Small intestine (tissue), 7 donors: ENCODE measurements at regions not wholly inside any gene's neighbourhood (a gene's known extent, or its start where the extent isn't known, plus 50 kb on each side); places are given as distances from the start of the nearest gene placed in this dataset.
A peak's percentile ranks its signal among the peaks of the same experiment; 100 is the strongest.

ENCODE experiments used
- DNase-seq, 2 donors: peaks; one replicate each; pipeline versions ENCODE4 v3.0.0 to v3.0.0-alpha.2; 2013
- FAIRE-seq: peaks from 2 replicates; lab custom pipeline; 2012; peaks lifted over from hg19 to GRCh38; lab: Jason Lieb, UNC
- H3K27ac ChIP-seq, 3 donors: one replicate each; pipeline ENCODE4 v1.5.1; 2013; ENCODE audit warnings: low read length in 2 of 3, mild to moderate bottlenecking in 2 of 3, control low read depth in 1 of 3, inconsistent platforms in 1 of 3, low read depth in 1 of 3, moderate library complexity in 1 of 3
- H3K27me3 ChIP-seq, 3 donors: one replicate each; pipeline ENCODE4 v1.6.1; 2013; ENCODE audit warnings: low read length in 3 of 3, inconsistent platforms in 1 of 3; ENCODE audit not compliant: control insufficient read depth in 3 of 3, insufficient read depth in 3 of 3
- H3K36me3 ChIP-seq, 3 donors: one replicate each; pipeline ENCODE4 v1.6.1; 2013; ENCODE audit warnings: low read length in 3 of 3, inconsistent platforms in 1 of 3, low read depth in 1 of 3, mild to moderate bottlenecking in 1 of 3, moderate library complexity in 1 of 3; ENCODE audit not compliant: control insufficient read depth in 3 of 3, insufficient read depth in 2 of 3
- H3K4me1 ChIP-seq, 3 donors: one replicate each; pipeline ENCODE4 v1.6.1; 2013; ENCODE audit warnings: low read length in 2 of 3, inconsistent platforms in 1 of 3, low read depth in 1 of 3, mild to moderate bottlenecking in 1 of 3, moderate library complexity in 1 of 3; ENCODE audit not compliant: control insufficient read depth in 3 of 3, insufficient read depth in 2 of 3
- H3K4me3 ChIP-seq, 3 donors: one replicate each; pipeline ENCODE4 v1.5.1; 2013; ENCODE audit warnings: low read length in 3 of 3, control low read depth in 1 of 3, inconsistent platforms in 1 of 3, low read depth in 1 of 3, mild to moderate bottlenecking in 1 of 3, moderate library complexity in 1 of 3
- H3K9me3 ChIP-seq, 2 donors: one replicate each; pipeline ENCODE4 v1.6.1; 2013; ENCODE audit warnings: low read depth in 1 of 2, low read length in 1 of 2; ENCODE audit not compliant: control insufficient read depth in 2 of 2, insufficient read depth in 1 of 2
- WGBS, 3 donors: extraction: QIAGEN DNeasy Blood & Tissue Kit; methylation state at CpG; one replicate each; pipeline ENCODE4 v1.1.7; 2013; 5-methylcytosine and 5-hydroxymethylcytosine counted together
- donor health status: healthy with polysubstance abuse.
- donor health status: control.
- donor health status: control.
- donor health status: Bipolar disorder and iron deficiency.
- donor health status: healthy.

DNA sequence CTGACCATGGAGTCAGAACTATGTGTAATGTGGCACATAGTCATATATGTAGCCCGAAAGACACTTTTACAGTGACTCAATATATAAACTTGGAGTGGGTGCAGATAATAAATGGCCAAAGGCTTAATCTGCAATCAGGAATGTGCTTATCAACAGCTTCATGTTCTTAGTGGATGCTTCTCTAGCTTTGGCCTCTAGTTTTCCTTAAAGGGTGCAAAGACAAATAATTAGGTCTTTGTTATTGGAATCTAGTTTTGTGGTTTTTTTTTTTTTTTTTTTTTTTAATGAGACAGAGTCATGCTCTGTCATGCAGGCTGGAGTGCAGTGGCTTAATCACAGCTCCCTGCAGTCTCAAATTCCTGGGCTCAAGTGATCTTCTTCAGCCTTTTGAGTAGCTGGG lies 625.6 kb downstream of the EPHA4 start:
- FAIRE-seq = no peak
- Histone ChIP-seq H3K36me3 (no peaks in the 10 kb centered on the region), H3K4me1 (no peaks in the 10 kb centered on the region), H3K9me3 (no peaks in the 10 kb centered on the region), H3K27me3 (no peaks in the 10 kb centered on the region), H3K27ac (no peak overlapping the region), H3K4me3 (no peak overlapping the region)
- DNase-seq = no peak
- 77 to 83% (median 81%) methylated on average over 1 of the region's 1 CpG for WGBS, 3 donors

DNA sequence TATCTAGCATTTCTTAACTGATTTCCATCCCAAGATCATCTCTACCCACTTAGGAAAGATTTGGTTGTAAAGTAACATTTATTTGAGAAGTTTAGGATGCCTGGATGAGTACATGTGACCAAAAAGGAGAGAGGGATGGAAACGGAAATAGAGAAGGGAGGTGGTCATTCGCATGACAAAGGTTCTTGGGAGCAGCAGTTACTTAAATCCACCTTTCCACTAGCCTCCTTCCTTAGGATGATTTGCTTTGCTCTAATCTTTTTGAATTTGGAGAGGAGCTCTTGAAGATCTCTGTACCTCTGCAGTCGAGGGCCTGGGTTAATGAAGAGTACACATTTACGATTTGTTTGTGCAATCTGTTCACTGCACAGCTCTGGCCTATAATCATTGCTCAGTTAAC lies 623.5 kb downstream of the EPHA4 start:
- FAIRE-seq = no peak
- H3K4me1 ChIP-seq = no peaks in the 10 kb centered on the region
- H3K27ac ChIP-seq = no peak overlapping the region
- WGBS, 3 donors = 77 to 85% (median 80%) methylated on average over 4 of the region's 4 CpGs
- no peaks in the 10 kb centered on the region for H3K36me3 ChIP-seq
- DNase-seq = no peak
- H3K9me3 ChIP-seq = no peaks in the 10 kb centered on the region
- H3K27me3 ChIP-seq = no peaks in the 10 kb centered on the region
- H3K4me3 ChIP-seq = no peak overlapping the region

DNA sequence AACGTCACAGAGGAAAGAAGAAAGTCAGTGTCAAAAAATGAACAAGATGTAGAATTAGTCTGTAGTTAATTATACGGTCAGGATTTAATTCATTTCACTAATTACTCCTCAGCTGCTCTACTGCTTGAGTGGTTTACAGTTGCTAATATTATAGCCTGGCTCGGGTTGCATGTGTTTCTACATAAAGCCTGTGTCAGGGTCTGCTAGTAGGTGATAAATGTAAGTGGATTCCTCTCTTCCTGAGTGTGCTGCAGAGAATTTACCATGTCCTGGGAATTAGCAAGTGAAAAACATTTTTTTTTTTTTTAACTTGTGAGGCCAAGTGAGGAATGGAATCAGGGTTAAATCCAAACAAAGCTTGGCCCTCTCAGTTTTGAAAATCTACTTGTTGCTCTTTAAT lies 622.6 kb downstream of the EPHA4 start:
- Histone ChIP-seq H3K4me1 (no peaks in the 10 kb centered on the region), H3K4me3 (no peak overlapping the region), H3K9me3 (no peaks in the 10 kb centered on the region), H3K27me3 (no peaks in the 10 kb centered on the region), H3K27ac (no peak overlapping the region), H3K36me3 (no peaks in the 10 kb centered on the region)
- no peak for FAIRE-seq
- no peak for DNase-seq
- WGBS, 3 donors = 67 to 70% (median 68%) methylated on average over 3 of the region's 3 CpGs

GRCh38 chr2:220955776-220956175 lies 616.3 kb downstream of the EPHA4 start:
- DNase-seq (no peak), FAIRE-seq (no peak)
- 36 to 47% (median 41%) methylated on average over 1 of the region's 1 CpG for WGBS, 3 donors
- no peaks in the 10 kb centered on the region for H3K4me1 ChIP-seq
- H3K4me3 ChIP-seq = no peak overlapping the region
- no peak overlapping the region for H3K27ac ChIP-seq
- no peaks in the 10 kb centered on the region for H3K27me3 ChIP-seq
- no peaks in the 10 kb centered on the region for H3K9me3 ChIP-seq
- no peaks in the 10 kb centered on the region for H3K36me3 ChIP-seq

DNA sequence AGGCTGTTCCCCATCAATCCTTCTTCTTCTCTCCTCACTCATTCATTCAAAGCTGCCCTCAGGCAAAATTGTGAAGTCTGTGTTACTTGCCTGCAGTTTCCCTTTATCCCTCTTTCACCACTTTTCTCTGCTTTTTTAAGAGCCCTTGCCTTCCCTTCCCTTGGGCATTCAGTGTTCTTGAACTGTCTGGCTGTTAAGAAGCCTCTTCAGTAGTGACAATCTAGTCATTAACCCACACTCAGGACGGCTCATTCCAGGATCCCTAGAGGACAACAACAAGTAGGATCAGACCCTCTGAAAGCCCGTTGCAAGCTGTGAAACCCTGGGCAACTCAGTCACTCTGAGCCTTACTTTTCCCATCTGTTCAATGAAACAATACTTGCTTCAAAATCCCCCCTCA lies 615.7 kb downstream of the EPHA4 start:
- no peak for FAIRE-seq
- Histone ChIP-seq H3K4me3 (no peak overlapping the region), H3K9me3 (no peaks in the 10 kb centered on the region), H3K4me1 (no peaks in the 10 kb centered on the region), H3K27ac (no peak overlapping the region), H3K27me3 (no peaks in the 10 kb centered on the region), H3K36me3 (no peaks in the 10 kb centered on the region)
- DNase-seq = no peak
- WGBS, 3 donors = 55 to 73% (median 66%) methylated on average over 2 of the region's 2 CpGs

GRCh38 chr2:220959391-220959802 lies 612.7 kb downstream of the EPHA4 start:
- H3K27ac ChIP-seq = no peak overlapping the region
- H3K27me3 ChIP-seq = no peaks in the 10 kb centered on the region
- peak in 1 of 2 donors; percentile 2 for DNase-seq
- no peaks in the 10 kb centered on the region for H3K9me3 ChIP-seq
- no peaks in the 10 kb centered on the region for H3K4me1 ChIP-seq
- no peak overlapping the region for H3K4me3 ChIP-seq
- H3K36me3 ChIP-seq = no peaks in the 10 kb centered on the region
- WGBS, 3 donors = 31 to 58% (median 35%) methylated on average over 1 of the region's 1 CpG
- no peak for FAIRE-seq

- 65 to 87% (median 81%) methylated on average over 2 of the region's 2 CpGs for WGBS, 3 donors
Observed at GRCh38 chr2:220961143-220961860, 610.8 kb downstream of the EPHA4 start.

GRCh38 chr2:220962556-220962955 lies 609.5 kb downstream of the EPHA4 start:
- H3K27ac ChIP-seq = no peak overlapping the region
- 36 to 48% (median 43%) methylated on average over 2 of the region's 2 CpGs for WGBS, 3 donors
- H3K9me3 ChIP-seq = no peaks in the 10 kb centered on the region
- H3K36me3 ChIP-seq = no peaks in the 10 kb centered on the region
- no peaks in the 10 kb centered on the region for H3K4me1 ChIP-seq
- DNase-seq (no peak), FAIRE-seq (no peak)
- no peaks in the 10 kb centered on the region for H3K27me3 ChIP-seq
- H3K4me3 ChIP-seq = no peak overlapping the region

More at GRCh38 chr2:220961143-220961860, 610.8 kb downstream of the EPHA4 start:
- Histone ChIP-seq H3K4me3 (no peak overlapping the region), H3K4me1 (no peaks in the 10 kb centered on the region), H3K9me3 (no peaks in the 10 kb centered on the region), H3K27me3 (no peaks in the 10 kb centered on the region), H3K36me3 (no peaks in the 10 kb centered on the region), H3K27ac (no peak overlapping the region)
- DNase-seq (no peak), FAIRE-seq (no peak)

- DNase-seq (no peak), FAIRE-seq (no peak)
- H3K9me3 ChIP-seq = no peaks in the 10 kb centered on the region
- H3K36me3 ChIP-seq = no peaks in the 10 kb centered on the region
- H3K27me3 ChIP-seq = no peaks in the 10 kb centered on the region
- no peak overlapping the region for H3K4me3 ChIP-seq
- H3K27ac ChIP-seq = no peak overlapping the region
- H3K4me1 ChIP-seq = no peaks in the 10 kb centered on the region
Observed at GRCh38 chr2:220963076-220963475, 609.0 kb downstream of the EPHA4 start.
